ENCODE measurements at regions not wholly inside any gene's neighbourhood (a gene's known extent, or its start where the extent isn't known, plus 50 kb on each side); places are given as distances from the start of the nearest gene placed in this dataset.

DNA sequence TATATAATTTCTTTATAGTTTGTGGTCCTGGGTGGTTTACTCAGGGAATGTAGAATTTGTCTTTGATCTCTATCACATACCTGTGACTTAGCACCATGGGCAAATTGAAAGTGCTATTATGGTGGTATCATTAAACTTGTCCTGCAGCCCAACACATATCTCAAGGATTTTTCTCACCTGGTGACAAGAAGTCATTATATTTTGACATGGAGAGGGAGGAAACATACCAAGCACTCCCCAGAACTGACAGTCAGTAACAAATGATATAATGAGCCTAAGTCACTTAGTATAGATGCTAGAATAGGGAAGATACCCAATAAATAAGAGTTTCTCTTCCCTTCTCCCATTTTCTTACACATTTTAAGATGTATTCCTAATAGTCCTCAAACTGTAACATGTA lies 805.5 kb upstream of the KIF2B start:
- TF ChIP-seq, protein P1, sequence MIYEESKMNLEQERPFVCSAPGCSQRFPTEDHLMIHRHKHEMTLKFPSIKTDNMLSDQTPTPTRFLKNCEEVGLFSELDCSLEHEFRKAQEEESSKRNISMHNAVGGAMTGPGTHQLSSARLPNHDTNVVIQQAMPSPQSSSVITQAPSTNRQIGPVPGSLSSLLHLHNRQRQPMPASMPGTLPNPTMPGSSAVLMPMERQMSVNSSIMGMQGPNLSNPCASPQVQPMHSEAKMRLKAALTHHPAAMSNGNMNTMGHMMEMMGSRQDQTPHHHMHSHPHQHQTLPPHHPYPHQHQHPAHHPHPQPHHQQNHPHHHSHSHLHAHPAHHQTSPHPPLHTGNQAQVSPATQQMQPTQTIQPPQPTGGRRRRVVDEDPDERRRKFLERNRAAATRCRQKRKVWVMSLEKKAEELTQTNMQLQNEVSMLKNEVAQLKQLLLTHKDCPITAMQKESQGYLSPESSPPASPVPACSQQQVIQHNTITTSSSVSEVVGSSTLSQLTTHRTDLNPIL (CRISPR knock-in tag; IDR thresholded peaks at IDR 0.05; ENCODE audit: low read depth), result no peak
- TF ChIP-seq ISL1 (CRISPR knock-in tag; IDR thresholded peaks at IDR 0.05) (no peak), ZNF565 (CRISPR knock-in tag; conservative IDR thresholded peaks at IDR 0.05; ENCODE audit: low read depth) (no peak), ZFP30 (CRISPR knock-in tag; IDR thresholded peaks at IDR 0.05) (no peak), RARB (CRISPR knock-in tag; IDR thresholded peaks at IDR 0.05) (no peak), ZFP3 (CRISPR knock-in tag; IDR thresholded peaks at IDR 0.05) (no peak)
- TF ChIP-seq, protein P2, sequence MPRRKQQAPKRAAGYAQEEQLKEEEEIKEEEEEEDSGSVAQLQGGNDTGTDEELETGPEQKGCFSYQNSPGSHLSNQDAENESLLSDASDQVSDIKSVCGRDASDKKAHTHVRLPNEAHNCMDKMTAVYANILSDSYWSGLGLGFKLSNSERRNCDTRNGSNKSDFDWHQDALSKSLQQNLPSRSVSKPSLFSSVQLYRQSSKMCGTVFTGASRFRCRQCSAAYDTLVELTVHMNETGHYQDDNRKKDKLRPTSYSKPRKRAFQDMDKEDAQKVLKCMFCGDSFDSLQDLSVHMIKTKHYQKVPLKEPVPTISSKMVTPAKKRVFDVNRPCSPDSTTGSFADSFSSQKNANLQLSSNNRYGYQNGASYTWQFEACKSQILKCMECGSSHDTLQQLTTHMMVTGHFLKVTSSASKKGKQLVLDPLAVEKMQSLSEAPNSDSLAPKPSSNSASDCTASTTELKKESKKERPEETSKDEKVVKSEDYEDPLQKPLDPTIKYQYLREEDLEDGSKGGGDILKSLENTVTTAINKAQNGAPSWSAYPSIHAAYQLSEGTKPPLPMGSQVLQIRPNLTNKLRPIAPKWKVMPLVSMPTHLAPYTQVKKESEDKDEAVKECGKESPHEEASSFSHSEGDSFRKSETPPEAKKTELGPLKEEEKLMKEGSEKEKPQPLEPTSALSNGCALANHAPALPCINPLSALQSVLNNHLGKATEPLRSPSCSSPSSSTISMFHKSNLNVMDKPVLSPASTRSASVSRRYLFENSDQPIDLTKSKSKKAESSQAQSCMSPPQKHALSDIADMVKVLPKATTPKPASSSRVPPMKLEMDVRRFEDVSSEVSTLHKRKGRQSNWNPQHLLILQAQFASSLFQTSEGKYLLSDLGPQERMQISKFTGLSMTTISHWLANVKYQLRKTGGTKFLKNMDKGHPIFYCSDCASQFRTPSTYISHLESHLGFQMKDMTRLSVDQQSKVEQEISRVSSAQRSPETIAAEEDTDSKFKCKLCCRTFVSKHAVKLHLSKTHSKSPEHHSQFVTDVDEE (CRISPR knock-in tag; IDR thresholded peaks at IDR 0.05), result no peak
- TF ChIP-seq, protein P3, sequence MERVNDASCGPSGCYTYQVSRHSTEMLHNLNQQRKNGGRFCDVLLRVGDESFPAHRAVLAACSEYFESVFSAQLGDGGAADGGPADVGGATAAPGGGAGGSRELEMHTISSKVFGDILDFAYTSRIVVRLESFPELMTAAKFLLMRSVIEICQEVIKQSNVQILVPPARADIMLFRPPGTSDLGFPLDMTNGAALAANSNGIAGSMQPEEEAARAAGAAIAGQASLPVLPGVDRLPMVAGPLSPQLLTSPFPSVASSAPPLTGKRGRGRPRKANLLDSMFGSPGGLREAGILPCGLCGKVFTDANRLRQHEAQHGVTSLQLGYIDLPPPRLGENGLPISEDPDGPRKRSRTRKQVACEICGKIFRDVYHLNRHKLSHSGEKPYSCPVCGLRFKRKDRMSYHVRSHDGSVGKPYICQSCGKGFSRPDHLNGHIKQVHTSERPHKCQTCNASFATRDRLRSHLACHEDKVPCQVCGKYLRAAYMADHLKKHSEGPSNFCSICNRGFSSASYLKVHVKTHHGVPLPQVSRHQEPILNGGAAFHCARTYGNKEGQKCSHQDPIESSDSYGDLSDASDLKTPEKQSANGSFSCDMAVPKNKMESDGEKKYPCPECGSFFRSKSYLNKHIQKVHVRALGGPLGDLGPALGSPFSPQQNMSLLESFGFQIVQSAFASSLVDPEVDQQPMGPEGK (CRISPR knock-in tag; IDR thresholded peaks at IDR 0.05; ENCODE audit: borderline replicate concordance), result no peak

Measured in SK-N-SH treated with all-trans-retinoic acid at 6 μM for 48 hours (cell line).